SK-N-SH (cell line): ENCODE measurements at regions not wholly inside any gene's neighbourhood (a gene's known extent, or its start where the extent isn't known, plus 50 kb on each side); places are given as distances from the start of the nearest gene placed in this dataset.

Source experiments
- CTCF ChIA-PET: fragments of 300-600, 350-600 bp; formaldehyde crosslinking; extraction: SDS; loops from one replicate; lab custom pipeline; 2021; lab: Yijun Ruan, JAX
- POLR2A ChIA-PET: fragments of 350-600 bp; sonication (Branson Sonifier 250); formaldehyde crosslinking; extraction: SDS; loops from one replicate; lab custom pipeline; 2020; ENCODE audit warnings: antibody characterized with exemption, inconsistent platforms; lab: Yijun Ruan, JAX
- DNase-seq: peaks from one replicate; pipeline ENCODE4 v3.0.0; 2012
- H2AFZ ChIP-seq: fragments of 200-600 bp; sonication (generic); 2 replicates; pipeline ENCODE4 v1.8.1; 2016; ENCODE audit warnings: antibody characterized with exemption, mild to moderate bottlenecking, low read depth
- H3F3A ChIP-seq: fragments of 200-600 bp; sonication (generic); replicated peaks from 2 replicates; pipeline ENCODE3; 2016; ENCODE audit warnings: antibody characterized with exemption, mild to moderate bottlenecking; ENCODE audit not compliant: insufficient read depth
- H3K27ac ChIP-seq, 2 experiments: fragments of 200-500 bp in 1 of 2; fragments of 200-600 bp in 1 of 2; sonication (Bioruptor generic) in 1 of 2; sonication (generic), shearing (Covaris generic) in 1 of 2; 2 replicates each; pipeline versions ENCODE4 v1.5.1 to v1.6.1; 2014 to 2016; ENCODE audit warnings: low read depth in 2 of 2, inconsistent platforms in 1 of 2, low read length in 1 of 2, mild to moderate bottlenecking in 1 of 2, mixed read lengths in 1 of 2
- H3K27me3 ChIP-seq: fragments of 200-600 bp; sonication (generic), shearing (Covaris generic); 2 replicates; pipeline ENCODE4 v1.6.1; 2016; ENCODE audit warnings: mixed run types; ENCODE audit not compliant: insufficient read depth
- H3K36me3 ChIP-seq, 2 experiments: fragments of 200-500 bp in 1 of 2; fragments of 200-600 bp in 1 of 2; sonication (Bioruptor generic) in 1 of 2; sonication (generic) in 1 of 2; replicated peaks in 1 of 2; 2 replicates each; pipeline versions ENCODE3 to v1.5.1; 2014 to 2016; ENCODE audit warnings: low read length in 1 of 2, mild to moderate bottlenecking in 1 of 2; ENCODE audit not compliant: insufficient read depth in 2 of 2, control insufficient read depth in 1 of 2
- H3K4me1 ChIP-seq, 2 experiments: fragments of 200-500 bp in 1 of 2; fragments of 200-600 bp in 1 of 2; sonication (Bioruptor generic) in 1 of 2; sonication (generic), shearing (Covaris generic) in 1 of 2; 2 replicates each; pipeline versions ENCODE4 v1.5.1 to v1.6.1; 2014 to 2016; ENCODE audit warnings: low read depth in 1 of 2, low read length in 1 of 2, mixed run types in 1 of 2; ENCODE audit not compliant: insufficient read depth in 2 of 2, control insufficient read depth in 1 of 2
- H3K4me2 ChIP-seq: fragments of 200-600 bp; sonication (generic), shearing (Covaris generic); 2 replicates; pipeline ENCODE4 v1.6.1; 2017; ENCODE audit warnings: mixed run types
- H3K4me3 ChIP-seq, 2 experiments: fragments of 200-500 bp in 1 of 2; fragments of 200-600 bp in 1 of 2; sonication (Bioruptor generic) in 1 of 2; sonication (generic), shearing (Covaris generic) in 1 of 2; 2 replicates each; pipeline versions ENCODE4 v1.5.1 to v1.8.1; 2014 to 2016; ENCODE audit warnings: low read depth in 2 of 2, inconsistent platforms in 1 of 2, low read length in 1 of 2, mild to moderate bottlenecking in 1 of 2, mixed read lengths in 1 of 2, moderate library complexity in 1 of 2
- H3K79me2 ChIP-seq: fragments of 200-600 bp; sonication (generic); 2 replicates; pipeline ENCODE4 v1.8.1; 2017; ENCODE audit warnings: mild to moderate bottlenecking; ENCODE audit not compliant: insufficient read depth
- H3K9ac ChIP-seq: fragments of 200-600 bp; sonication (generic); 2 replicates; pipeline ENCODE4 v1.6.1; 2017; ENCODE audit warnings: mixed run types
- H3K9me2 ChIP-seq: fragments of 200-600 bp; sonication (generic); 2 replicates; pipeline ENCODE4 v1.6.1; 2017; ENCODE audit warnings: mixed run types
- H3K9me3 ChIP-seq: fragments of 200-600 bp; sonication (generic); 2 replicates; pipeline ENCODE4 v1.6.1; 2017; ENCODE audit warnings: mixed run types, mild to moderate bottlenecking, moderate library complexity
- H4K20me1 ChIP-seq: fragments of 200-600 bp; sonication (generic); 2 replicates; pipeline ENCODE4 v1.6.1; 2017; ENCODE audit warnings: mild to moderate bottlenecking, mixed run types; ENCODE audit not compliant: insufficient read depth
- ELF1 ChIP-seq: IDR thresholded peaks from 2 replicates; pipeline ENCODE4 v1.4.0; 2012
- EP300 ChIP-seq, 2 experiments: IDR thresholded peaks; 2 replicates each; pipeline versions ENCODE4 v1.4.0 to v1.6.1; 2012; ENCODE audit warnings: borderline replicate concordance in 1 of 2, low read depth in 1 of 2, low read length in 1 of 2
- FOXM1 ChIP-seq: IDR thresholded peaks from 2 replicates; pipeline ENCODE4 v1.4.0; 2012; ENCODE audit warnings: low read depth, mild to moderate bottlenecking
- GATA2 ChIP-seq: sonication (generic); formaldehyde crosslinking; IDR thresholded peaks from 2 replicates; pipeline ENCODE4 v1.5.0; 2020; ENCODE audit warnings: mild to moderate bottlenecking, missing genetic modification reagents
- IRF3 ChIP-seq: fragments of 150-350 bp; IDR thresholded peaks from 2 replicates; pipeline ENCODE4 v1.6.1; 2016; ENCODE audit warnings: mild to moderate bottlenecking, low read depth, low read length
- JUND ChIP-seq: IDR thresholded peaks from 2 replicates; pipeline ENCODE4 v1.4.0; 2012
- MAX ChIP-seq: IDR thresholded peaks from 2 replicates; pipeline ENCODE4 v1.4.0; 2012; ENCODE audit warnings: low read depth
- NFIC ChIP-seq: IDR thresholded peaks from 2 replicates; pipeline ENCODE4 v1.4.0; 2012; ENCODE audit warnings: borderline replicate concordance
- NRF1 ChIP-seq: IDR thresholded peaks from 2 replicates; pipeline ENCODE4 v1.6.1; 2012; ENCODE audit warnings: low read depth, mild to moderate bottlenecking, low read length
- REST ChIP-seq: IDR thresholded peaks from 2 replicates; pipeline ENCODE4 v1.6.1; 2012; ENCODE audit warnings: mild to moderate bottlenecking, low read depth, low read length, moderate library complexity
- SIN3A ChIP-seq: IDR thresholded peaks from 2 replicates; pipeline ENCODE4 v1.6.1; 2012; ENCODE audit warnings: low read depth, mild to moderate bottlenecking, low read length, moderate library complexity, borderline replicate concordance
- SMC3 ChIP-seq: IDR thresholded peaks from 2 replicates; pipeline ENCODE4 v1.6.1; 2012; ENCODE audit warnings: low read depth, low read length, improper control_type of control experiment
- TAF1 ChIP-seq: IDR thresholded peaks from 2 replicates; pipeline ENCODE4 v1.6.1; 2012; ENCODE audit warnings: low read depth, mild to moderate bottlenecking, low read length, moderate library complexity, borderline replicate concordance
- TCF12 ChIP-seq: IDR thresholded peaks from 2 replicates; pipeline ENCODE4 v1.4.0; 2012
- TEAD4 ChIP-seq: IDR thresholded peaks from 2 replicates; pipeline ENCODE4 v1.4.0; 2012; ENCODE audit warnings: mild to moderate bottlenecking, borderline replicate concordance; ENCODE audit not compliant: insufficient read depth
- YY1 ChIP-seq: IDR thresholded peaks from 2 replicates; pipeline ENCODE4 v1.4.0; 2012; ENCODE audit warnings: low read depth, mild to moderate bottlenecking
- ZBTB33 ChIP-seq: IDR thresholded peaks from 2 replicates; pipeline ENCODE4 v1.4.0; 2012; ENCODE audit warnings: low read depth, borderline replicate concordance
- WGBS: methylation state at CpG from one replicate; pipeline ENCODE4 v1.1.6; 2017; ENCODE audit warnings: low lambda C conversion rate; 5-methylcytosine and 5-hydroxymethylcytosine counted together

- Histone ChIP-seq H3K27me3 (no peaks in the 10 kb centered on the region), H3K27ac (peak overlapping the region in 1 of 2 experiments; percentile 44; a peak in 1 of 4 replicates), H2AFZ (no peak overlapping the region), H3K9me2 (no peaks in the 10 kb centered on the region), H3K4me3 (no peak overlapping the region), H3F3A (no peaks in the 10 kb centered on the region), H3K4me1 (peaks cover 0 to 8% of the 10 kb centered on the region in 2 experiments; a peak in 2 of 4 replicates), H3K9ac (no peak overlapping the region), H3K9me3 (no peaks in the 10 kb centered on the region), H3K36me3 (no peaks in the 10 kb centered on the region), H4K20me1 (no peaks in the 10 kb centered on the region), H3K4me2 (no peak overlapping the region), H3K79me2 (no peaks in the 10 kb centered on the region)
- POLR2A ChIA-PET: no interaction called here
- no peak for TF ChIP-seq NRF1
- no peak for TF ChIP-seq MAX
- no peak for TF ChIP-seq TEAD4
- CTCF ChIA-PET: no interaction called here
- DNase-seq: no peak
- WGBS: 12% methylated on average over 2 of the region's 2 CpGs
Observed at GRCh38 chr2:122105171-122105876, 349.9 kb downstream of the TSN start.

GRCh38 chr2:122105877-122106206 is 350.4 kb downstream of the TSN start:
- DNase-seq: no peak

More at GRCh38 chr2:122105877-122106206, 350.4 kb downstream of the TSN start:
- WGBS: 11% methylated on average over 3 of the region's 3 CpGs
- Histone ChIP-seq H3K4me2 (no peak overlapping the region), H3K4me1 (peaks cover 0 to 8% of the 10 kb centered on the region in 2 experiments; a peak in 2 of 4 replicates), H3K9me2 (no peaks in the 10 kb centered on the region), H3K27ac (peak overlapping the region in 1 of 2 experiments; percentile 44; a peak in 1 of 4 replicates), H3K36me3 (no peaks in the 10 kb centered on the region), H4K20me1 (no peaks in the 10 kb centered on the region), H3K27me3 (no peaks in the 10 kb centered on the region), H3K9ac (no peak overlapping the region), H3K4me3 (no peak overlapping the region), H3F3A (no peaks in the 10 kb centered on the region), H3K9me3 (no peaks in the 10 kb centered on the region), H3K79me2 (no peaks in the 10 kb centered on the region), H2AFZ (no peak overlapping the region)
- CTCF ChIA-PET: no interaction called here
- no peak for TF ChIP-seq GATA2 (CRISPR knock-in tag)
- no peak for TF ChIP-seq FOXM1
- TF ChIP-seq ELF1: no peak
- no peak for TF ChIP-seq TCF12
- TF ChIP-seq ZBTB33: no peak
- no peak for TF ChIP-seq SMC3
- TF ChIP-seq SIN3A: no peak
- no peak for TF ChIP-seq TAF1
- TF ChIP-seq REST: no peak
- no peak for TF ChIP-seq YY1
- TF ChIP-seq TEAD4: no peak
- no peak for TF ChIP-seq MAX
- no peak for TF ChIP-seq JUND
- TF ChIP-seq NFIC: no peak
- TF ChIP-seq EP300 (IDR thresholded peaks at IDR 0.05; ENCODE audit: borderline replicate concordance in 1 of 2, low read depth in 1 of 2, low read length in 1 of 2): no peak
- TF ChIP-seq IRF3: no peak
- POLR2A ChIA-PET: no interaction called here
